ENCODE measurements at regions not wholly inside any gene's neighbourhood (a gene's known extent, or its start where the extent isn't known, plus 50 kb on each side); places are given as distances from the start of the nearest gene placed in this dataset.

GRCh38 chr4:35649011-35649410, 595.3 kb downstream of the ARAP2 start:
- no peak overlapping the region for H2AFZ ChIP-seq
- 24 to 34% methylated on average over 3 of the region's 3 CpGs for WGBS, 2 experiments (ENCODE audit: low coverage in 1 of 2, low lambda C conversion rate in 2 of 2, missing lambda C conversion rate in 2 of 2)
- H3K4me1 ChIP-seq (ENCODE audit: insufficient read depth): no peaks in the 10 kb centered on the region
- H3K4me3 ChIP-seq: no peak overlapping the region
- no peaks in the 10 kb centered on the region for H3K79me2 ChIP-seq (ENCODE audit: insufficient read depth)
- H3K27ac ChIP-seq: no peak overlapping the region
- no peaks in the 10 kb centered on the region for H3K9me3 ChIP-seq (ENCODE audit: low read depth)
- no peaks in the 10 kb centered on the region for H3K27me3 ChIP-seq (replicated peaks; ENCODE audit: insufficient read depth)
- no peaks in the 10 kb centered on the region for H3K36me3 ChIP-seq (ENCODE audit: low read depth)
- H4K20me1 ChIP-seq (ENCODE audit: insufficient read depth): no peaks in the 10 kb centered on the region
- H3K9me2 ChIP-seq (ENCODE audit: insufficient read depth): no peaks in the 10 kb centered on the region; the same call in 1 of the 2 replicates
- no peaks in the 10 kb centered on the region for H3F3A ChIP-seq (ENCODE audit: insufficient read depth)
- no peak for TF ChIP-seq EZH2 (IDR thresholded peaks at IDR 0.05; ENCODE audit: insufficient read depth, poor library complexity, severe bottlenecking)
- TF ChIP-seq EZH2phosphoT487 (IDR thresholded peaks at IDR 0.05; ENCODE audit: insufficient read depth, low read depth): no peak
- no peak overlapping the region for H3K9ac ChIP-seq
- H3K4me2 ChIP-seq (ENCODE audit: unreplicated experiment): no peak overlapping the region
- in situ Hi-C loops (cut with MboI): no loop called here
- no peak for DNase-seq

- in situ Hi-C loops (cut with MboI): no loop called here
- Histone ChIP-seq H3K4me3 (no peak overlapping the region), H2AFZ (no peak overlapping the region), H3K27ac (no peak overlapping the region), H3K9me2 (ENCODE audit: insufficient read depth) (no peaks in the 10 kb centered on the region), H3K4me1 (ENCODE audit: insufficient read depth) (no peaks in the 10 kb centered on the region), H3K79me2 (ENCODE audit: insufficient read depth) (no peaks in the 10 kb centered on the region), H3K4me2 (ENCODE audit: unreplicated experiment) (no peak overlapping the region), H3F3A (ENCODE audit: insufficient read depth) (no peaks in the 10 kb centered on the region), H4K20me1 (ENCODE audit: insufficient read depth) (no peaks in the 10 kb centered on the region), H3K27me3 (replicated peaks; ENCODE audit: insufficient read depth) (no peaks in the 10 kb centered on the region), H3K9ac (no peak overlapping the region), H3K9me3 (ENCODE audit: low read depth) (no peaks in the 10 kb centered on the region), H3K36me3 (ENCODE audit: low read depth) (no peaks in the 10 kb centered on the region)
- no peak for TF ChIP-seq EZH2 (IDR thresholded peaks at IDR 0.05; ENCODE audit: insufficient read depth, poor library complexity, severe bottlenecking)
- TF ChIP-seq EZH2phosphoT487 (IDR thresholded peaks at IDR 0.05; ENCODE audit: insufficient read depth, low read depth): no peak
- no peak for DNase-seq
Measured at GRCh38 chr4:35649778-35650177, 594.5 kb downstream of the ARAP2 start.

GRCh38 chr4:35652197-35652596, 592.1 kb downstream of the ARAP2 start:
- peaks cover 2% of the 10 kb centered on the region for H3K9me3 ChIP-seq (ENCODE audit: low read depth)
- no peaks in the 10 kb centered on the region for H3K27me3 ChIP-seq (replicated peaks; ENCODE audit: insufficient read depth)
- no peaks in the 10 kb centered on the region for H4K20me1 ChIP-seq (ENCODE audit: insufficient read depth)
- no peak overlapping the region for H3K4me3 ChIP-seq
- DNase-seq: no peak
- H3K9me2 ChIP-seq (ENCODE audit: insufficient read depth): no peaks in the 10 kb centered on the region
- no peak overlapping the region for H3K4me2 ChIP-seq (ENCODE audit: unreplicated experiment)
- TF ChIP-seq EZH2phosphoT487 (IDR thresholded peaks at IDR 0.05; ENCODE audit: insufficient read depth, low read depth) (no peak), EZH2 (IDR thresholded peaks at IDR 0.05; ENCODE audit: insufficient read depth, poor library complexity, severe bottlenecking) (no peak)
- no peaks in the 10 kb centered on the region for H3F3A ChIP-seq (ENCODE audit: insufficient read depth)
- H3K9ac ChIP-seq: no peak overlapping the region
- no peak overlapping the region for H3K27ac ChIP-seq
- no peaks in the 10 kb centered on the region for H3K4me1 ChIP-seq (ENCODE audit: insufficient read depth)
- no peaks in the 10 kb centered on the region for H3K79me2 ChIP-seq (ENCODE audit: insufficient read depth)
- in situ Hi-C loops (cut with MboI): no loop called here
- H3K36me3 ChIP-seq (ENCODE audit: low read depth): no peaks in the 10 kb centered on the region
- H2AFZ ChIP-seq: no peak overlapping the region
- 18 to 23% methylated on average over 4 of the region's 4 CpGs for WGBS, 2 experiments (ENCODE audit: low coverage in 1 of 2, low lambda C conversion rate in 2 of 2, missing lambda C conversion rate in 2 of 2)

- H3K9me3 ChIP-seq (ENCODE audit: low read depth): peaks cover 2% of the 10 kb centered on the region
- no peaks in the 10 kb centered on the region for H3K79me2 ChIP-seq (ENCODE audit: insufficient read depth)
- no peak for DNase-seq
- no peaks in the 10 kb centered on the region for H4K20me1 ChIP-seq (ENCODE audit: insufficient read depth)
- in situ Hi-C loops (cut with MboI): no loop called here
- no peaks in the 10 kb centered on the region for H3F3A ChIP-seq (ENCODE audit: insufficient read depth)
- H3K4me2 ChIP-seq (ENCODE audit: unreplicated experiment): no peak overlapping the region
- H3K4me3 ChIP-seq: no peak overlapping the region
- H3K27me3 ChIP-seq (replicated peaks; ENCODE audit: insufficient read depth): no peaks in the 10 kb centered on the region
- H3K36me3 ChIP-seq (ENCODE audit: low read depth): no peaks in the 10 kb centered on the region
- TF ChIP-seq EZH2phosphoT487 (IDR thresholded peaks at IDR 0.05; ENCODE audit: insufficient read depth, low read depth): no peak
- TF ChIP-seq EZH2 (IDR thresholded peaks at IDR 0.05; ENCODE audit: insufficient read depth, poor library complexity, severe bottlenecking): no peak
- no peak overlapping the region for H3K9ac ChIP-seq
- no peaks in the 10 kb centered on the region for H3K4me1 ChIP-seq (ENCODE audit: insufficient read depth)
- H3K27ac ChIP-seq: no peak overlapping the region
- no peaks in the 10 kb centered on the region for H3K9me2 ChIP-seq (ENCODE audit: insufficient read depth)
- no peak overlapping the region for H2AFZ ChIP-seq
Measured at GRCh38 chr4:35653451-35653850, 590.9 kb downstream of the ARAP2 start.

DNA sequence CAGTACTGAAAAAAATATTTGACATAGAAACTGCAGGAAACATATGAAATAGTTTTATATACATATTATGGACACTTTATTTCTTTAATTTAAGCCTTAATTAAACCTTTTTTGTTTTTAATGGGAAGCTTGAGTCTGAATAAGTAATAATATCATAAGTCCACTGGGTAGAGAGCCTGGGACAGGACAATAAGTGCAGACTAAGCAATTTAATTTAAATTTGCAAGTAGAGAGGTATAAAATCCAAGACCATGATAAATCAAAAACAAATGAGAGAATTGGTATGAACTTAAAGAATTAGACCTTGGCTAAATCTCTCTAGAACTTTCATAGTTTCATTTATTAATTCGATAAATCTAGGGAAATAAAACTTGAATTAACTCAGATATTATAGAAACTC, 571.2 kb downstream of the ARAP2 start:
- H3K79me2 ChIP-seq (ENCODE audit: insufficient read depth): no peaks in the 10 kb centered on the region
- no peaks in the 10 kb centered on the region for H3K4me1 ChIP-seq (ENCODE audit: insufficient read depth)
- H3K4me2 ChIP-seq (ENCODE audit: unreplicated experiment): no peak overlapping the region
- H2AFZ ChIP-seq: no peak overlapping the region
- H3K27ac ChIP-seq: no peak overlapping the region
- H3K9me3 ChIP-seq (ENCODE audit: low read depth): no peaks in the 10 kb centered on the region
- H3K4me3 ChIP-seq: no peak overlapping the region
- H3F3A ChIP-seq (ENCODE audit: insufficient read depth): no peaks in the 10 kb centered on the region
- H3K9me2 ChIP-seq (ENCODE audit: insufficient read depth): no peaks in the 10 kb centered on the region
- H3K27me3 ChIP-seq (replicated peaks; ENCODE audit: insufficient read depth): no peaks in the 10 kb centered on the region
- no peaks in the 10 kb centered on the region for H4K20me1 ChIP-seq (ENCODE audit: insufficient read depth)
- TF ChIP-seq EZH2phosphoT487 (IDR thresholded peaks at IDR 0.05; ENCODE audit: insufficient read depth, low read depth): no peak
- TF ChIP-seq EZH2 (IDR thresholded peaks at IDR 0.05; ENCODE audit: insufficient read depth, poor library complexity, severe bottlenecking): no peak
- in situ Hi-C loops (cut with MboI): no loop called here
- WGBS, 2 experiments (ENCODE audit: low coverage in 1 of 2, low lambda C conversion rate in 2 of 2, missing lambda C conversion rate in 2 of 2): 2 to 13% methylated on average over 1 of the region's 1 CpG
- H3K36me3 ChIP-seq (ENCODE audit: low read depth): no peaks in the 10 kb centered on the region
- H3K9ac ChIP-seq: no peak overlapping the region
- no peak for DNase-seq
